GM12878 (cell line): ENCODE measurements at regions not wholly inside any gene's neighbourhood (a gene's known extent, or its start where the extent isn't known, plus 50 kb on each side); places are given as distances from the start of the nearest gene placed in this dataset.
A peak's percentile ranks its signal among the peaks of the same experiment; 100 is the strongest.

Source experiments
- ATAC-seq: fragments of 200-7000 bp; cut with Tn5 transposase; 3 replicates; pipeline ENCODE4 v1.9.1; 2020; ENCODE audit warnings: mild to moderate bottlenecking, moderate library complexity
- BruUV-seq: library from RNA; stranded (reverse); fragments of 400-500 nt; replicated peaks from 2 replicates; lab custom pipeline; 2021; lab: Mats Ljungman, UMichigan
- CTCF ChIA-PET: fragments of 300-600 bp; sonication (Branson Sonifier 250); formaldehyde crosslinking; extraction: SDS; loops from one replicate; lab custom pipeline; 2021; ENCODE audit warnings: inconsistent platforms; lab: Yijun Ruan, JAX
- POLR2A ChIA-PET: fragments of 350-600 bp; formaldehyde crosslinking; extraction: SDS; loops from one replicate; lab custom pipeline; 2021; ENCODE audit warnings: inconsistent platforms; lab: Charles Lee
- RAD21 ChIA-PET: fragments of 300-600 bp; sonication (Branson Sonifier 250); formaldehyde crosslinking; loops from one replicate; lab custom pipeline; 2023; ENCODE audit warnings: antibody characterized with exemption; ENCODE audit not compliant: unreplicated experiment; lab: Charles Lee
- SMC1A ChIA-PET: fragments of 300-600 bp; sonication (Branson Sonifier 250); formaldehyde crosslinking; loops from one replicate; lab custom pipeline; 2023; ENCODE audit not compliant: unreplicated experiment, uncharacterized antibody; lab: Charles Lee
- DNase-seq: peaks from one replicate; pipeline ENCODE4 v3.0.0-alpha.2; 2011; ENCODE audit warnings: low read depth, low spot score
- FAIRE-seq: peaks from 3 replicates; lab custom pipeline; 2011; peaks lifted over from hg19 to GRCh38; lab: Jason Lieb, UNC
- H2AFZ ChIP-seq: 2 replicates; pipeline ENCODE4 v1.6.0; 2011; ENCODE audit warnings: low read depth, low read length, control low read depth; ENCODE audit not compliant: control insufficient read depth
- H3K27ac ChIP-seq: 2 replicates; pipeline ENCODE4 v1.5.1; 2011; ENCODE audit warnings: control low read depth; ENCODE audit not compliant: control insufficient read depth, insufficient read depth
- H3K27me3 ChIP-seq, 2 experiments: replicated peaks in 1 of 2; 2 replicates each; pipeline versions ENCODE4 v1.6.0 to v1.6.1; 2011; ENCODE audit warnings: low read length in 1 of 2; ENCODE audit not compliant: control insufficient read depth in 2 of 2, insufficient read depth in 2 of 2
- H3K36me3 ChIP-seq, 2 experiments: 2 replicates each; pipeline ENCODE4 v1.5.1; 2011; ENCODE audit warnings: low read length in 1 of 2; ENCODE audit not compliant: control insufficient read depth in 2 of 2, insufficient read depth in 2 of 2
- H3K4me1 ChIP-seq: 2 replicates; pipeline ENCODE4 v1.6.1; 2011; ENCODE audit warnings: mild to moderate bottlenecking, low read length, moderate library complexity, mixed read lengths; ENCODE audit not compliant: control insufficient read depth, insufficient read depth
- H3K4me2 ChIP-seq: 2 replicates; pipeline ENCODE4 v1.6.0; 2011; ENCODE audit warnings: control low read depth; ENCODE audit not compliant: control insufficient read depth, insufficient read depth
- H3K4me3 ChIP-seq: fragments of 200-600 bp; sonication (generic); 2 replicates; pipeline ENCODE4 v1.5.1; 2016
- H3K79me2 ChIP-seq: 2 replicates; pipeline ENCODE4 v1.6.0; 2011; ENCODE audit warnings: low read length; ENCODE audit not compliant: control insufficient read depth, insufficient read depth
- H3K9ac ChIP-seq: 2 replicates; pipeline ENCODE4 v1.8.0; 2011; ENCODE audit warnings: low read length, control low read depth, mixed read lengths; ENCODE audit not compliant: control insufficient read depth, insufficient read depth
- H3K9me3 ChIP-seq: replicated peaks from 3 replicates; pipeline ENCODE4 v1.5.1; 2011; ENCODE audit warnings: mild to moderate bottlenecking, low read length; ENCODE audit not compliant: control insufficient read depth, insufficient read depth
- H4K20me1 ChIP-seq: 2 replicates; pipeline ENCODE4 v1.6.0; 2011; ENCODE audit not compliant: control insufficient read depth, insufficient read depth
- ATF3 ChIP-seq: IDR thresholded peaks from 2 replicates; pipeline ENCODE4 v1.6.1; 2011; ENCODE audit warnings: low read depth, mild to moderate bottlenecking, low read length, moderate library complexity, borderline replicate concordance; ENCODE audit errors: extremely low read depth
- CEBPB ChIP-seq, 2 experiments: fragments of 150-350 bp in 1 of 2; IDR thresholded peaks; 2 replicates each; pipeline ENCODE4 v1.6.1; 2012 to 2014; ENCODE audit warnings: low read depth in 2 of 2, low read length in 2 of 2, borderline replicate concordance in 1 of 2, inconsistent platforms in 1 of 2
- IKZF1 ChIP-seq: fragments of 450-650 bp; conservative IDR thresholded peaks from 2 replicates; pipeline ENCODE4 v1.6.1; 2017; ENCODE audit warnings: antibody characterized with exemption, mild to moderate bottlenecking
- IKZF2 ChIP-seq, 2 experiments: fragments of 450-650 bp; IDR thresholded peaks; 2 replicates each; pipeline ENCODE4 v1.6.1; 2017; ENCODE audit warnings: mild to moderate bottlenecking in 2 of 2, moderate library complexity in 2 of 2
- MTA2 ChIP-seq: fragments of 450-650 bp; IDR thresholded peaks from 2 replicates; pipeline ENCODE4 v1.6.1; 2016; ENCODE audit warnings: low read depth, mild to moderate bottlenecking, moderate library complexity
- NBN ChIP-seq: fragments of 450-650 bp; IDR thresholded peaks from 2 replicates; pipeline ENCODE4 v1.6.1; 2016
- POLR2AphosphoS5 ChIP-seq: IDR thresholded peaks from 2 replicates; pipeline ENCODE4 v1.6.1; 2011; ENCODE audit warnings: mild to moderate bottlenecking, low read length, inconsistent platforms
- RB1 ChIP-seq: fragments of 450-650 bp; formaldehyde crosslinking; IDR thresholded peaks from 2 replicates; pipeline ENCODE4 v1.6.1; 2017; ENCODE audit warnings: mild to moderate bottlenecking, borderline replicate concordance
- RELB ChIP-seq: fragments of 450-650 bp; IDR thresholded peaks from 2 replicates; pipeline ENCODE4 v1.6.1; 2017; ENCODE audit warnings: low read depth, mild to moderate bottlenecking, moderate library complexity
- RUNX3 ChIP-seq: IDR thresholded peaks from 2 replicates; pipeline ENCODE4 v1.6.1; 2012; ENCODE audit warnings: low read length, inconsistent platforms
- SMARCA5 ChIP-seq: fragments of 450-650 bp; IDR thresholded peaks from 2 replicates; pipeline ENCODE4 v1.6.1; 2017; ENCODE audit warnings: mild to moderate bottlenecking
- ZNF217 ChIP-seq: fragments of 450-650 bp; IDR thresholded peaks from 2 replicates; pipeline ENCODE4 v1.6.1; 2017; ENCODE audit warnings: antibody characterized with exemption, mild to moderate bottlenecking
- ZSCAN29 ChIP-seq: fragments of 450-650 bp; IDR thresholded peaks from 2 replicates; pipeline ENCODE4 v1.6.1; 2017; ENCODE audit warnings: mild to moderate bottlenecking, moderate library complexity
- WGBS: methylation state at CpG from one replicate; pipeline ENCODE4 v1.1.6; 2016; ENCODE audit warnings: low lambda C conversion rate; ENCODE audit not compliant: insufficient replicate concordance, insufficient coverage; ENCODE audit errors: missing lambda C conversion rate; 5-methylcytosine and 5-hydroxymethylcytosine counted together
- in situ Hi-C: fragments of 300-500 bp; cut with MboI; formaldehyde crosslinking; loops from 9 replicates; pipeline ENCODE4 v1.14.3; 2018; ENCODE audit warnings: mixed read lengths
- intact Hi-C: fragments of 100-400 bp; cut with micrococcal nuclease; formaldehyde crosslinking; loops from one replicate; pipeline ENCODE4 v1.14.2; 2022; ENCODE audit not compliant: unreplicated experiment

- H2AFZ ChIP-seq = no peak overlapping the region
- TF ChIP-seq ZNF217 (peak; percentile 76; the same call in 1 of the 2 replicates), RB1 (no peak), RUNX3 (peak; percentile 22; the same call in 1 of the 2 replicates), MTA2 (peak; percentile 68; the same call in 1 of the 2 replicates), SMARCA5 (peak; percentile 50; the same call in 1 of the 2 replicates), ATF3 (no peak), ZSCAN29 (0 out of 2 replicates have a peak, but pooled peaks have one; percentile 13), IKZF1 (peak; percentile 44; the same call in 1 of the 2 replicates), RELB (peak; percentile 50; the same call in 1 of the 2 replicates), POLR2AphosphoS5 (no peak), IKZF2 (IDR thresholded peaks at IDR 0.05) (peak; percentile 80 to 81; a peak in 3 of 4 replicates), NBN (peak; percentile 58; the same call in 1 of the 2 replicates), CEBPB (IDR thresholded peaks at IDR 0.05; ENCODE audit: borderline replicate concordance in 1 of 2, low read depth in 2 of 2, low read length in 2 of 2) (no peak)
- in situ Hi-C loops (no loop called here), intact Hi-C loops (no loop called here)
- FAIRE-seq (no peak), DNase-seq (no peak), ATAC-seq (no peak)
- H3K4me3 ChIP-seq = no peak overlapping the region
- no peak overlapping the region for H3K4me2 ChIP-seq
- H3K9me3 ChIP-seq = no peaks in the 10 kb centered on the region
- 49% methylated on average over 5 of the region's 5 CpGs for WGBS
- ChIA-PET SMC1A (interaction anchor here (0.6 to 2.5 kb wide), 15 partner anchors 9 to 165 kb away, joined by 3 to 13 read pairs (median 3); no protein-coding TSS in a partner anchor), POLR2A (interaction anchor here (0.7 to 2.9 kb wide), 7 partner anchors 10 to 62 kb away, joined by 3 to 13 read pairs (median 4); no protein-coding TSS in a partner anchor), CTCF (interaction anchor here (1.0 to 1.8 kb wide), 3 partner anchors 14 to 68 kb away, joined by 3 to 6 read pairs (median 4); no protein-coding TSS in a partner anchor), RAD21 (interaction anchor here (1.0 to 2.8 kb wide), 7 partner anchors 9 to 62 kb away, joined by 3 to 10 read pairs (median 4); no protein-coding TSS in a partner anchor)
- H3K27ac ChIP-seq = no peak overlapping the region; the same call in 1 of the 2 replicates
- H3K27me3 ChIP-seq = no peaks in the 10 kb centered on the region
- H3K9ac ChIP-seq = no peak overlapping the region
- no peaks in the 10 kb centered on the region; the same call in 1 of the 2 replicates for H3K4me1 ChIP-seq
- H3K36me3 ChIP-seq = no peaks in the 10 kb centered on the region
- no TSS peak for BruUV-seq
- H4K20me1 ChIP-seq = no peaks in the 10 kb centered on the region
- no peaks in the 10 kb centered on the region for H3K79me2 ChIP-seq
Observed at GRCh38 chr14:97368900-97369564, 571.9 kb downstream of the VRK1 start.
